NCI-H2107 treated with DMSO at 0.1 percent for 48 hours (cell line): ENCODE measurements at regions not wholly inside any gene's neighbourhood (a gene's known extent, or its start where the extent isn't known, plus 50 kb on each side); places are given as distances from the start of the nearest gene placed in this dataset.

Experiments
- DNase-seq: peaks from one replicate; lab custom pipeline; 2025; ENCODE audit not compliant: unreplicated experiment; lab: John Stamatoyannopoulos, UW

GRCh38 chr4:12221031-12221430 is 792.3 kb upstream of the HS3ST1 start:
- DNase-seq = no peak

- no peak for DNase-seq
Measured at GRCh38 chr4:12211636-12212035, 782.9 kb upstream of the HS3ST1 start.

DNA sequence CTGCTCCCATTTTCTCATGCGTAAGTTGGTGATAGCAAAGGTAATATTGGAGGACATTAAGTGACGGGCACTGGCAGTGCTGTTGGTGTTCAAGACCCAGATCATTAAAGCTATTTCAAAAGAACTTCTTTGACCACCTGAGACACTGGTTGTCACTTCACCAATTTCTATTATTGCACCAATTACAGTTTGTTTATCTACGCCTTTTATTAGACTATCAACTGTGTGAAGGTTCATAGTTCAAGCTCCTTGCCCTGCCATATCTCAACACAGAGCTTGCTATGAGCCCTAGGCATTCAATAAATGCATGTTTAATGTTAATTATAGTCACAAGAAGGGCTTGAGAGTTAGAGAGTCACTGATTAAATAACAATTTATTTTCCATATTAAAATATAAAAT is 778.7 kb upstream of the HS3ST1 start:
- DNase-seq = no peak

DNA sequence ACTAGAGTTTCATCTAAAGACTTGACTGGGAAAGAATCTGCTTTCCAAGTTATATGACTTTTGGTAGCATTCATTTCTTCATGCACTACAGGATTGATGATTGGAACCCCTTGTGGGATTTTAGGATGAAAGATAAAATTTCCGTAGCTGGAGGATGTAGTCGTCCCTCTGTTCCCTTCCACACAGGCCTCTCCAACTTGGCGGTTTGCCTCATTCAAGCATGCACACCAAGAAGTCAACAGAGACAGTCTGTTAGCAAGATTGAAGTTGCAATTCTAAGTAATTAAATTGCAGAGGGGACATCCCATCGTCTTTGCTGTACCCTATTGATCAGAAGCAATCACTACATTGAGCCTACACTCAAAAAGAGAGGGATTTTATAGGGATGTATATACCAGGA is 777.4 kb upstream of the HS3ST1 start:
- DNase-seq = no peak

GRCh38 chr4:12203945-12204344 is 775.3 kb upstream of the HS3ST1 start:
- no peak for DNase-seq

- no peak for DNase-seq
Measured at GRCh38 chr4:12200226-12200625, 771.5 kb upstream of the HS3ST1 start.

- no peak for DNase-seq
Measured at GRCh38 chr4:12186526-12186925, 757.8 kb upstream of the HS3ST1 start.

- no peak for DNase-seq
Measured at GRCh38 chr4:12178614-12179610, 750.2 kb upstream of the HS3ST1 start.

GRCh38 chr4:12177416-12177815 is 748.7 kb upstream of the HS3ST1 start:
- DNase-seq = no peak

DNA sequence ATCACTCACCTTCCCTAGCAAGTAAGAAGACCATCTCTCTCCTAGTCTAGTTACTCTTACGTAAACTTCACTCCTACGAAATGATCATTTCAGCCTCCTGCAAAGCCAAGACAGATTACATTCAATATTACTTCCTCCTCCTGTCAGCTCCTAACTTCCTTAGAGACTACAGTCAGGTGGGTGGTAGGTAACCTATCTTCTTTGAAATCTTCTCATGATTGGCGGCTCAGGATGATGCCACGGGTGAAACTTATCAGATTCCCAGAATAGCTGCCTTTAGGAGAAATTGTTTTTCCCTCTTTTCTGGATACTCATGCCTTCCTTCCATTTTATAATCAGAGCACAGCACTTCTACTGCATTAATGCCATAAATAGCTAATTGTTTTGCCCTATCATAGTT is 744.8 kb upstream of the HS3ST1 start:
- no peak for DNase-seq

GRCh38 chr4:12172198-12172973 is 743.7 kb upstream of the HS3ST1 start:
- DNase-seq = no peak

DNA sequence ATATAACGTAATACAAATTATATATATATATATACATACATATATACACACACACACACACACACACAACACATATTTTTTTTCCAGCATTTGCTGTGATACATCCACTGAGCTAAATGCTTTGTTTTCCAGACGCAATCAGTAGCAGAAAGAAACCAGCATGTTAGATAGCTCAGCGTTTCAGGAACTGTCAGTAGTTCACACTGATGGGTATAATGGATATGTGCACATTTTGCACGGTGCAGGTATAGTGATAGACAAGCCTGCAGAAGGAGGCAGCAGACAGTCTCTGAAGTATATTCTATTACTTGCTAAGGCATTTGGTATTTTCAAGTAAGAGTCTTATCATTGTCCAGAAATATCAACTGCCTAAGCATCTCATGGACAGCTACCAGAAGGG is 741.6 kb upstream of the HS3ST1 start:
- DNase-seq = no peak

GRCh38 chr4:12165616-12166015 is 736.9 kb upstream of the HS3ST1 start:
- no peak for DNase-seq

DNA sequence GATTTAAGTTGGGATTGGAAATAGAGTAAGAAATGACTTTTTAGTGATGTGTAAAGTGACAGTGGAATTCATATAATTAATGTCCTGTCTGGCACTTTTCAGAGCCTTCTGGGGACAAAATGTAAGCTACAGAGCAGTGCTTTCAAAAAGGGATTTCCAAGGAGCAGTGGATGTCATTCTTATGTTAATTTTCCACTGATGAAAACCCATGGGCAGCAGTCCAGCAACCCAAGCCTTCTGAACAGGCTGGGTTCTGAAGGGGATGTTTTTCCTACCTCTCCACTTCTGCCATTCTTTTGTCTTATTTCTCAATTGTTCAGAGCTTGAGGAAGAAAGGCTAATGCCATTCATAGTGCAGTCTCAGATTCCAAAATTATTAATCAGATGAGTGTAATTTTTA is 717.6 kb upstream of the HS3ST1 start:
- DNase-seq = no peak

- no peak for DNase-seq
Measured at GRCh38 chr4:12145768-12146167, 717.1 kb upstream of the HS3ST1 start.

GRCh38 chr4:12145106-12145505 is 716.4 kb upstream of the HS3ST1 start:
- no peak for DNase-seq

DNA sequence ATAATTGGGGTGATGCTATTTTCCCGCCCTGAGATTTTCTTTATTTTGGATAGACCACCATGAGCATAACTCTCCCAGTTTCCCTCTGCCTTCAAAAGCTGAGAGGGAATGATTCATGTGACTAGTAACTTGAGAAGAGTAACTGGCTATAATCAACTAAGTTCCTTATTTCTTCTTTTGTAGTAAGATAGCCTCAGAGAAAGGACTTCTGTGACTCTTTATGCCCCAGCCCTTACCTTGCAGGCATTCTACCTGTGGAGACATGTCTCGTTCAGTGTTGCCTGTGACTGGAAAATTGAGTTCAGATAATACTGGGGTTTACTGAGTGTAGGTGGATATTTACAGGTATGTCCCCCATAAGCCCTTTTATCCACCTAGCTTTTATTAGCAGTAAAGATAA is 715.4 kb upstream of the HS3ST1 start:
- DNase-seq = no peak

- no peak for DNase-seq
Measured at GRCh38 chr4:12140864-12141263, 712.2 kb upstream of the HS3ST1 start.

GRCh38 chr4:12139296-12139695 is 710.6 kb upstream of the HS3ST1 start:
- no peak for DNase-seq

DNA sequence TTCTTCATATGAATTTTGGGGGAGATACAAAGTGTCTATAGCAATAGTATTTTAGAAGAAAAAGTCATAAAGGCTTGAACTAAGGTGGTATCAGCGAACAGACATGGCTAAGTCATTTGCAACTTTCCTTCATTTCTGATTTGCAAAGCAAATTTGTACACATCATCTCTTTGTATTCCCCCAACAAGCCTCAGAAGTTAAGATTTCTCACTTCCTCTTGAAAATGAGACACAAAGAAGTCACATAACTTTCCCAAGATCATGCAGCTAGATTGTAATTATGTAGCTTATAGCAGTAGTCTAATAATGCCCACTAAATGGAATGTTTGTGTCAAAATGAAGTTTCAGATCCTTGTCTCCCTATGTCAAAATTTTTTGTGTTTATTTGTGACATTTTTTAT is 709.8 kb upstream of the HS3ST1 start:
- no peak for DNase-seq

DNA sequence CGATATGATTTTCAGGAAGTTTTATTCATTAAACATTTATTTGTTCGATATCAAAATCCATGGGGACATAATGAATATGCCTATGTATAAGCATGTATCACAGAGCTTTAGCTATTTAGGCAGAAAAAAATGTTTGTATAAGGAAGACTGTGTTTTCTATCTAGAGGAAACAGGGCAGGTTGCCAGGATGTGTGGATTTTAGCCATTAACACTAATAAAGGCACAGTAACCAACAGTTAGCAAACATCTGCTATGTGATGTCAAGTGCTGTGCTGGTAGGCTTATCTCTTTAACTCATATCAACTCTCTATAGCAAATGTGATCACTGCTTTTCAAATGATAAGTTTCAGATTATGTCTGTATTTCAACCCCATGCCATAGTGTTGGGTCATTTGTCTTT is 708.9 kb upstream of the HS3ST1 start:
- DNase-seq = no peak

DNA sequence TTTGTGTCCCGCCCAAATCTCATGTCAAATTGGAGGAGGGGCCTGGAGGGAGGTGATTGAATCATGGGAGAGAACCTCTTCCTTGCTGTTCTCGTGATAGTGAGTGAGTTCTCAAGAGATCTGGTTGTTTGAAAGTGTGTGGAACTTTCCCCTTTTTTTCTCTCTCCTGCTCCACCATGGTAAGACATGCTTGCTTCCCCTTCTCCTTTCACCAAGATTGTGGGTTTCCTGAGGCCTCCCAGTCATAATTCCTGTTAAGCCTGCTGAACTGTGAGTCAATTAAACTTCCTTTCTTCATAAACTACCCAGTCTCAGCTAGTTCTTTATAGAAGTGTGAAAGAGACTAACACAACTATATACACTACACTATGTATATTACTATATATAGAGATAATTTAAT is 697.8 kb upstream of the HS3ST1 start:
- DNase-seq = no peak
